Muscle of back (tissue), 3 donors: ENCODE measurements at regions not wholly inside any gene's neighbourhood (a gene's known extent, or its start where the extent isn't known, plus 50 kb on each side); places are given as distances from the start of the nearest gene placed in this dataset.
A peak's percentile ranks its signal among the peaks of the same experiment; 100 is the strongest.

ENCODE experiments used
- DNase-seq, 3 donors: peaks; one replicate each; pipeline versions ENCODE4 v3.0.0 to v3.0.0-alpha.2; 2013

DNA sequence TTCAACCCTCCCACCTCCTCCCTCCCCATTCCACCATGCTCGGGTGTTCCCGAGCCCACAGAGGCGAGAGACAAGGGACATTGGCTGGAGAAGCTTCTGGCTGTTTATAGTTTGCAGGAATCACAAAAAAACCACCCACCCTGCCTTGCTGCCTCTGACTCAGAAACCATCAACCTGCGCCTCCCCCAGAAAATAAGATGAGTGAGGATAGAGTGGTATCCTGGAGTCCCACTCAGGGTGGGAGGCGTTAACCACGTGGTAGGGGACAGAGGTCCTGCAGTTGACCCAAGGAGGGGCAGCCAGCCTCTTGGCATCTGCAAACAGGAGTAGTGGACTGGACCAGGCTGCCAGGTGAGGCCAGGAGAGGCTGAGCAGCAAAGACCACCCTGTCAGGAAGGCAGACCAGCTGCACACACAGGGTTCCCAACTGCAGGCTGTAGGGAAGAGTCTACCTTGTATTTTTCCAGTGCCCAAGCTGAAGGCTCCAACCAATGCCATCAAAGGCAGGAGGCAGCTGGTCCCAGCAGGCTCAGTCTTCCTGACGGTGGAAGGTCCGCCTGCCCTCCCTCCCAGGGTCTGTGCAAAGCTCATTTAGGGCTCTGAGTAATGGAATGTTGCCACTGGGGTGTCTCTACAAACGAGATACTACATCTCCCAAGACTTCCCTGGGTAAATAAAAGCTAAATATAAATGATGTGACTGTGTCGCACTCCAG is 201.5 kb upstream of the TNRC6C start:
- DNase-seq, result no peak

- DNase-seq, result no peak
Observed at GRCh38 chr17:77757561-77757898, 201.0 kb upstream of the TNRC6C start.

- DNase-seq, result no peak
Observed at GRCh38 chr17:77763023-77763422, 195.5 kb upstream of the TNRC6C start.

- no peak for DNase-seq
Observed at GRCh38 chr17:77763575-77763974, 194.9 kb upstream of the TNRC6C start.

DNA sequence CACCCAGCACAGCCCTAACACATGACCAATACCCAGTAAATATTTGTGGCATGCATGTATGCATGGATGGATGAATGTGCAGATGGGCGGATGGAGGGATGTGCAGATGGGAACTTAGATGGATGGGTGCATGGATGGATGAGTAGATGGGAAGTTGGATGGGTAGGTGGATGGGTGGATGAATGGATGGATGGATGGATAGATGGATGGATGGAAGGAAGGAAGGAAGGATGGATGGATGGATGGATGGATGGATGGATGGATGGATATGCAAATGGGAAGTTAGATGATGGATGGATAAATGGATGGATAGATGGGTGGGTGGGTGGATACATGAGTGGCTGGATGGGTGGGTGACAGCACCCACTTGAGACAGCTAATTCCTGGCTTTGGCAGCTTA is 193.2 kb upstream of the TNRC6C start:
- no peak for DNase-seq

DNA sequence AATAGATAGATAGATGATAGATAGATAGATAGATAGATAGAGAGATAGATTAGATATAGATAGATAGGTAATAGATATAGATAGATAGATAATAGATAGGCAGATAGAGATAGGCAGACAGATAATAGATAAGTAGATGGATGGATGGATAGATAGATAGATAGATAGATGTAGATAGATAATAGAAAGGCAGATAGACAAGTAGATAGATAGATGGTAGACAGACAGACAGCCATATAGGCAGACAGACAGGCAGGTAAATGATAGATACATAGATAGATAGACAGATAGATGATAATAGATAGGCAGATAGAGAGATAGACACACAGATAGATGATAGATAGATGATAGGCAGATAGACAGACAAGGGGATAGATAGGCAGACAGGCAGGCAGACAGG is 191.4 kb upstream of the TNRC6C start:
- no peak for DNase-seq

DNA sequence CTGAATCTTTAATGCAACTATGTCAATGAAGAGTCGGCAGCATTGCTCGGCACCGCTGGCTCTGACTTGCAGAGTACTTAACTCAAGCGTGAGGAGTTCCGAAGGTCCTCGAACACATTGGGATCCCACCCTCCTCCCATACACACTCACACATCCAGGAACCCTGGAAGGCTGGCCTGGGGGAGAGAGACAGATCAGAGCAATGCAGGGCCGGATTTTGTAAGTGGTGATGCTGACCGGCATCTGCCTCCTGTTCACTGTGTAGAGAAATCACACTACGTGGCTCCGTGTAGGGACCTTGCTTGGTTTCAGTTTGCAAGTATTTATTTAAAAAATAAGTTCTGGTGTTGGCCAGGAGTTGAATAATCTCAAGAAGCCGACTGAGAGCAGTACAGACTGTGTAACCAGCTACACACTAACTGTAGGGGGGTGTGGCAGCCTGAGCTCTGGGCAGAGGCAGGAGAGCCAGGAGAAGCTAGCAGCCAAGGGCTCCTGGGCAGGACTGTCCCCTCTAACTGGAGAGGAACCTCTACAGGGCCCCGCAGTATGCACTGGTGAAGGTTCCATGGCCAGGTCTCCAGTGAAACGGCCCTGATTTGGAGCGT is 190.2 kb upstream of the TNRC6C start:
- peak in 1 of 3 donors; percentile 32 for DNase-seq

- no peak for DNase-seq
Observed at GRCh38 chr17:77769215-77769614, 189.3 kb upstream of the TNRC6C start.

DNA sequence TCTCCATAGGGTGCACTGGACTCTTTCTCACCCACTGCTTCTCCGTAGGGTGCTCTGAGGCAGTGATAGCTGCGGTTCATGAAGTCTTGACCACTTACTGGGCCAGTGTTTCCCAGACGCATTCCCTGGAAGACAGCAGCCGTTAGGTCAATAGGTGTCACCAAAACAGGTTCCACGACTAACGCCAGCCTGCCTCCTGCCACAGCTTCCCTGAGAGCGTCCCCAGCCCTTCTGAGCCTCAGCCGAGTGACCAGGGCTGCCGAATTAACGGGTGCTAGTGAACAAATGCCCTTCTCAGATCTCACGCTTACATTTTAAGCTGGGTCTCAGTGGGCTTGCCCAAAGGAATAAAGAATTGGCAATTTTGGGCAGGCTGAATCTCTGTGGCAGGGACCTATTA is 188.7 kb upstream of the TNRC6C start:
- DNase-seq, result no peak

DNA sequence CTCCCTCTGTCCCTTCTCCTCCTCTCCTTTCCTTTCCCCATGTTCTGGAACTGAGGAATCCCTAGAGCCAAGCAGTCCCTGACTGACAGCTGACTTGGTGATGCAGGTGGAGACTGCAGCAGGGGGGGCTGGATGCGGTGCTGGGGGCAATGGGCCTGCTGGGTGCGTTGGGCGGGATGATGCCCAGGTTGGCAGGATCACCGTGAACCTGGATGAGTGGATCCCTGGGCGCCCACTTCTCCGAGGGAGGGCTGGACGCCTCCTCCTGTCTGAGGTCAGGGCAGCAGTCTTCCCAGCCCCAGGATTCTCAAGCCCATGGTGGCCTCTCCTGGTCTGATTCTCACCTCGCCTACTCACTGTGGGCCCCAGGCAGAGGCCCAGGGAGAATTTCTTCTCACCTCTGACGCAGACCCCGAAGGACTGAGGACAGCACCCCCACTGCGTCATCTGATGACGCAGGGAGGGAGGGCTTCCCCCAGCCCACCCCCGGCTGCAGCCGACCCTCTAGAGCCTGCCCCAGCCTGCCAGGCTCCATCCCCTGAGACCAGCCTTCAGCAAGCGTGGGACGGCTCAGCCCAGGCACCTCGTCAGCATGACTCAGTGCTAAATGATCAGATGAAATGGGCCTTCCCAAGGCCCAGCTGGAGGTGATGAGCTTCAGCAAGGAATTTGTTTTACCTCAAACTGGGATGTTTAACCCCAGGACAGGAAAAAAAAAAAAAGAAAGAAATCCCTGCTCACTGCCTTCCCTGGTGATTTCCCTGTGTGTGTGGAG is 188.0 kb upstream of the TNRC6C start:
- peak in 1 of 3 donors; percentile 62 for DNase-seq

GRCh38 chr17:77771145-77771544 is 187.4 kb upstream of the TNRC6C start:
- DNase-seq, result no peak

DNA sequence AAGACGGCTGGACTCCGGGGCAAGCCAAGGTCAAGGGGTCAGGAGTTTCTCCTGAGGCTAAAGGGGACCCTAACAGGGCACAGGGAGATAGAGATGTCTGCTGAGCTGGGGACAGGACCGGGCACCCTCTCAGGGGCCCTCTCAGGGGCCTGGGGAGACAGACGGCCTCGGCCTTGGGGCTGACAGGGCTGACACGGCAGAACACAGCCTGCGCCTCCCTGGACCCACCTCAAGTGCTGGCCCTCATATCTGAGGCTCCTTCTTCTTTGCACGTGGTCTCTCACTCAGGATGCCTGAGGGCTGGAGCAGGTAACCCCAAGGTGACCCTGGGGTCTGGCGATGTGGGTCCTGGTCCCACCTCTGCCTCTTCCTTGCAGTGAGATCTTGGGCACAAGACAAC is 186.9 kb upstream of the TNRC6C start:
- DNase-seq, result no peak

GRCh38 chr17:77771998-77772397 is 186.5 kb upstream of the TNRC6C start:
- no peak for DNase-seq

DNA sequence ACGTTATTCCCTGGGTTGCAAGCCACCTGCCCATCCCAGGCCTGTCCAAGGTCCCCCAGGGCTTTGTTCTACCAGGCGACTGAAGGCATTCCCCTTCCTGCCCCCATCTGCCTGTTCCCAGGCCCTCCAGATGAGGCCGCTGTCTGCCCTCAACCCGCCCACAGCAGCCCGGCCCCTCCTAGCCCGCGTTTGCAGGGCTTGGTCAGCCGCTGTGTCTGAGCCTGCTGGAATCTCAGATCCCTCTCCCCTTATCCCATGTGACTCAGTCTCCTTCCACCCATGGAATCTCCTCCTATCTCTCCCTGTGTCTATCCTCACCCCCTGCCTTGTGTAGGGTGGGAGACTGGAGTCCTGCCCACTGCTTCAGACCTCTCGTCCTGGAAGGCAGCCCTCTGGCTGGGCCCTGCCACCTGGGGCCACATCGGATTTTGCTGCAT is 186.0 kb upstream of the TNRC6C start:
- peak in 1 of 3 donors; percentile 54 for DNase-seq

DNA sequence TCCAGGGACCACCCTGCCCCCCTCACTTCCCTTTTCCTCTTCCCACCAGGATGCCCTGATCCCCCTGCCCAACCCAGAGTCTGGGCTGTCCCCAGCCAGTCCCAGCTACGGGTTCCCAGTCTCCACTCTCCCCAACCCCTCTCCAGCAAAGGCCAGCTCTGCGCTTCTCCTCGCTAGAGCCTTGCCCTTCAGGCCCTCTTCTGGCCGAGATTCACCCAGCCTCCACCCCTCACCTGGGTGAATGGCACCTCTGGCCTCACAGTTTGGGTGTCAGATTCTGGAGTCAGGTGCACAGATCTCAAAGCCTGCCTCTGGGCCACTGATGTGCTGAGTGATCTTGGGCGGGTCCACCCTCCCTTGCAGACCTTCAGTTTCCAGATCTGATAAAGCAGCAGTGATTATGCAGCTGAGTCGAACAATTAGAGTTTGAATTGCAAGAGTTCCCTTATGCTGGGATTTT is 185.6 kb upstream of the TNRC6C start:
- no peak for DNase-seq

DNA sequence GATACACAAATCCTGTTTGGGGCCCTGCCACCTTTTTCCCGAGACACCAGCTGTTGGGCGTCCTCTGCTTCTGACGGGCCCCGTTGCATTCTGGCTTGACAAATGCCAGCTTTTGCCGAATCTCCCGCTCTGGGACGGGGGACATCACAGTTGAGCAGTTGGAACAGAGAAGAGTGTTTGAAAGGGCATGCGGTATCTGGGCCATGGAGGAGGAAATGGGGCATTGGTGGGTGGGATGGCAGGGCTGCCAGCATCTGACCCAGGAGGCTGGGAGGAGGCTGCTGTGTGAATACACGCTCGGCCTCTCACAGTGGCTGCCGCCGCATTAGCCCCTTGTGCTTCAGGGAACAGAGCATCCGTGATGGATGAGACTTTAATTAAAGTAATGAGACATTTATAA is 184.3 kb upstream of the TNRC6C start:
- no peak for DNase-seq

GRCh38 chr17:77778636-77779489 is 179.6 kb upstream of the TNRC6C start:
- peak in 2 of 3 donors; percentile 34 to 71 for DNase-seq

GRCh38 chr17:77779711-77780539 is 178.6 kb upstream of the TNRC6C start:
- DNase-seq, result peak in 1 of 3 donors; percentile 46

DNA sequence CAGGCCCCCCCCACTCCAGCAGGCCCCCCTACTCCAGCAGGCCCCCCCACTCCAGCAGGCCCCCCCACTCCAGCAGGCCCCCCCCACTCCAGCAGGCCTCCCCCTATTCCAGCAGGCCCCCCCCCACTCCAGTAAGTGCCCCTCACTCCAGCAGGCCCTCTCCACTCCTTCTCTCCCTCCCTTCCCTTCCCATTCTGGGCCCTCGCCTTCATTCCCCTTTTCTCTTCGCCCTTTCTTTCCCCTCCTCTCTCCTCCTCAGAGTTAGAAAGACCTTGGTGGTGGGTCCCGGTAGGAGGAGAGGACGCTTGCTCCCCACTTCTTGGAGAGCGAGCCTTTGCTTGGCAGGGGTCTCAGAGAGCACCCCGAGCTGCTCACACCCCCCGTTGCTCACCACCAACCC is 177.0 kb upstream of the TNRC6C start:
- no peak for DNase-seq

- DNase-seq, result no peak
Observed at GRCh38 chr17:77782201-77782600, 176.3 kb upstream of the TNRC6C start.

DNA sequence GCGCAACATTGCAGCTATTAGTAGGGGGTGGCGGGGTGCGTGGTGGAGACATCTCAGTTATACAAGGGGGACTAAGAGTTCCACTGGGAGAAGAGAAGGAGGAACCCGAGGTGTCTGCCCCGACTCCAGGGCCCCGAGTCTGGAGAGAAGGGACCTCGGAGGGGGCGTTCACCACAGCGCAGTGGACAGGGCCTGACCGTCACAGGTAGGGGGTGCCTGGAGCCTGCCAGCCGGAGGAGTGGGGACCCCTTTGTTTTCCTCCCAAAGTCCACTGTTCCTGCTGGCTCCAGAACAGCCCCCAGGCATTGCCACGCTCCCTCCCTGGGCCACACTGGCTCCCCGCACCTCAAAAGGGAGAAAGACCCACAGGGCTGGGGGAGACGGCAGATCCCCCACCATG is 175.9 kb upstream of the TNRC6C start:
- no peak for DNase-seq
